A673 (cell line): ENCODE measurements at regions not wholly inside any gene's neighbourhood (a gene's known extent, or its start where the extent isn't known, plus 50 kb on each side); places are given as distances from the start of the nearest gene placed in this dataset.

Source experiments
- EZH2 ChIP-seq: fragments of 200-600 bp; sonication (generic); IDR thresholded peaks from 2 replicates; pipeline ENCODE4 v1.6.1; 2017; ENCODE audit warnings: borderline replicate concordance, low read depth, mild to moderate bottlenecking, mixed read lengths, antibody characterized with exemption, low read length; ENCODE audit not compliant: poor library complexity, severe bottlenecking
- TF ChIP-seq, protein P1 (sequence below): fragments of 300-800, 200-600 bp; sonication (generic); conservative IDR thresholded peaks from 2 replicates; pipeline ENCODE4 v1.5.1; 2017; ENCODE audit warnings: low read depth, mild to moderate bottlenecking, antibody characterized with exemption, low read length, moderate library complexity, mixed read lengths

DNA sequence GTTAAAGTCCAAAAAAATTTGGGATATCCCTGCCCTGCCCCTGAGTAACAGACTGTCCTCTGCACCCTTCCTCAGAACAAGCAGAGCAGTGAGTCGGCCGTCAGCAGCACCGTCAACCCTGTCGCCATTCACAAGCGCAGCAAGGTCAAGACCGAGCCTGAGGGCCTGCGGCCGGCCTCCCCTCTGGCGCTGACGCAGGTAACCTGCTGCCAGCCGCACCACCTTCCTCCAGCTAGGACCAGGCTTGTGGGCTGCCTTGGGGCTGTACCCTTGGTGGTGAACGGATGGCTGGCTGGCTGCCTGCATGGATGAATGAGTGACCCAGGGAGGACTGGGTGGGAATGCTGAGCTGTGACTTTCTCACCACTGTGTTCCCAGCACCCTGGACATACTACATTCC, 236.2 kb downstream of the GLI2 start:
- TF ChIP-seq, protein P1, sequence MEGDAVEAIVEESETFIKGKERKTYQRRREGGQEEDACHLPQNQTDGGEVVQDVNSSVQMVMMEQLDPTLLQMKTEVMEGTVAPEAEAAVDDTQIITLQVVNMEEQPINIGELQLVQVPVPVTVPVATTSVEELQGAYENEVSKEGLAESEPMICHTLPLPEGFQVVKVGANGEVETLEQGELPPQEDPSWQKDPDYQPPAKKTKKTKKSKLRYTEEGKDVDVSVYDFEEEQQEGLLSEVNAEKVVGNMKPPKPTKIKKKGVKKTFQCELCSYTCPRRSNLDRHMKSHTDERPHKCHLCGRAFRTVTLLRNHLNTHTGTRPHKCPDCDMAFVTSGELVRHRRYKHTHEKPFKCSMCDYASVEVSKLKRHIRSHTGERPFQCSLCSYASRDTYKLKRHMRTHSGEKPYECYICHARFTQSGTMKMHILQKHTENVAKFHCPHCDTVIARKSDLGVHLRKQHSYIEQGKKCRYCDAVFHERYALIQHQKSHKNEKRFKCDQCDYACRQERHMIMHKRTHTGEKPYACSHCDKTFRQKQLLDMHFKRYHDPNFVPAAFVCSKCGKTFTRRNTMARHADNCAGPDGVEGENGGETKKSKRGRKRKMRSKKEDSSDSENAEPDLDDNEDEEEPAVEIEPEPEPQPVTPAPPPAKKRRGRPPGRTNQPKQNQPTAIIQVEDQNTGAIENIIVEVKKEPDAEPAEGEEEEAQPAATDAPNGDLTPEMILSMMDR = no peak
- no peak for TF ChIP-seq EZH2
